ENCODE measurements at regions not wholly inside any gene's neighbourhood (a gene's known extent, or its start where the extent isn't known, plus 50 kb on each side); places are given as distances from the start of the nearest gene placed in this dataset.

DNA sequence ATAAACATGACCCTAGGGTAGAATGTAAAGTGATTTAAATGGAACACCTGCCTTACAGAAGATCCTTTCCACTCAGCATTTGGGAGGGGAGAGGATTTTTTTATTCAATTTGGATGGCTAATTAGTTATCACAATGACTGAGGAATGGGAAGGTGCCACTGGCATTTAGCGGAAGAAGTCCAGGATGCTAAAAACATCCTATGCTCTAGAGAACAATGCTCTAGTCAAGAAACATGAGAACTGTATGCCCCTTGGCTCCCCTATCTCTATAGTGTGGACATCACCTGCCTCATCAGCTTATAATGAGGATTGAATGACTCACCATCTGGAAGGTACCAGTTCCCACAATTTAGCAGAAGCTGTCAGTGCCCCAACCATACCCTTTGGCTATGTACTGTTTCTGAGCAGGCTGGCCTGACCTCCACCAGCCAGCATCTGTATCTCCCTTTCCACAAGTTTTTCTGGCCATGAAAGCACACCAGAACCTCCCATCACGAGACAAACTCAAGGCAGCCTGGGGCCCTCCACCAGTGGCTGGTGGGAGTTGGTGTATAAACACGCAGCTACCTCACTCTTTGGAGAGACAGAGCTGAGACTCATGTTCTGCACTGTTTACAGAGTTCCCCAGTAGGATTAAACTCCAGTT is 109.7 kb upstream of the VASH1 start:
- CTCF ChIA-PET, result interaction anchor here (0.8 to 10.9 kb wide), 11 partner anchors 10 to 603 kb away, joined by 3 to 111 read pairs (median 4); no protein-coding TSS in a partner anchor
- no peak overlapping the region for H3K4me2 ChIP-seq
- 36% methylated on average over 3 of the region's 3 CpGs for WGBS (ENCODE audit: low lambda C conversion rate)

DNA sequence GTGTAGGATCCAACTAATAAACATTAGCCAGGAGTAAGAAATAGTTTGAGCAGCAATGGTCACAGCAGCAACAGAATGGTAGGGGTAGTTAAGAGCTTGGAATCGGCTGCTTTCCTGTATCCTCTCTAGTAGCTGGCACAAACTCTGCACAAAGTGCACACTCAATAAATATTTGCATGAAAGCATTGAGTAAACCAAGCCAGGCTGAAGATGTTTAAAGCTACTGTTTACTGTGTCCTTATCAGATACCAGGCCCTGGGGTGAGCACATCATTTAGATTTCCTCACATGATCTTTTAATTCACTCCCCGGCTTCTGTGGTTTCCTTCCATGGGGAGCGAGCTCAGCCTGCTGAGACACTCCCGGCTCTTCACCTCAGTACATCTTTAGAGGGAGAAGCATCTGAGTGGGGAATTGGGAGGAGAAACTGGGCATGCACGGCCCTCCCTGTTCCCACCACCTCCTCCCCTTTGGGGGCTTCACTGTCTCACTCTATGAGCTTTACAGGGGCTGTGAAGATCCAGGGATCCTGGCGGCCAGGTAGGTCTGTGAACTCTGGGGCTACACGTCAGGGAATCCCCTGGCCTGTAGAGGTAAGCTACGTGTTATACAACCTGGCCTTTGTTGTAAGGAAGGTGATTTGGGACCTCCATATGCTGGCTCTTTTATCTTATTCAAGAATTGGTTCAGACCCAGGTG is 107.2 kb upstream of the VASH1 start:
- Histone ChIP-seq H3K9me2 (no peaks in the 10 kb centered on the region), H3K4me1 (ENCODE audit: control insufficient read depth in 1 of 2, insufficient read depth in 2 of 2, low read depth in 1 of 2, low read length in 1 of 2) (peaks cover 0 to 9% of the 10 kb centered on the region in 2 experiments; a peak in 1 of 4 replicates), H3K4me3 (ENCODE audit: low read depth in 2 of 2, low read length in 1 of 2) (no peak overlapping the region), H3F3A (replicated peaks; ENCODE audit: insufficient read depth) (no peaks in the 10 kb centered on the region), H3K79me2 (ENCODE audit: insufficient read depth) (no peaks in the 10 kb centered on the region), H2AFZ (ENCODE audit: low read depth) (no peak overlapping the region), H3K27ac (ENCODE audit: low read depth in 2 of 2, low read length in 1 of 2) (no peak overlapping the region), H3K27me3 (ENCODE audit: insufficient read depth) (no peaks in the 10 kb centered on the region), H3K4me2 (no peak overlapping the region), H3K36me3 (replicated peaks in 1 of 2; ENCODE audit: control insufficient read depth in 1 of 2, insufficient read depth in 2 of 2, low read length in 1 of 2) (no peaks in the 10 kb centered on the region), H3K9me3 (no peaks in the 10 kb centered on the region), H4K20me1 (ENCODE audit: insufficient read depth) (no peaks in the 10 kb centered on the region), H3K9ac (no peak overlapping the region)
- 51% methylated on average over 8 of the region's 8 CpGs for WGBS (ENCODE audit: low lambda C conversion rate)
- TF ChIP-seq NRF1 (IDR thresholded peaks at IDR 0.05; ENCODE audit: low read depth, low read length) (no peak), TEAD4 (IDR thresholded peaks at IDR 0.05; ENCODE audit: borderline replicate concordance, insufficient read depth) (no peak), MXI1 (IDR thresholded peaks at IDR 0.05; ENCODE audit: low read depth, low read length) (no peak), USF1 (IDR thresholded peaks at IDR 0.05; ENCODE audit: borderline replicate concordance, low read depth) (no peak), RCOR1 (IDR thresholded peaks at IDR 0.05; ENCODE audit: low read length) (no peak), YY1 (IDR thresholded peaks at IDR 0.05; ENCODE audit: low read depth) (no peak), GABPA (IDR thresholded peaks at IDR 0.05; ENCODE audit: low read depth) (no peak), TCF12 (IDR thresholded peaks at IDR 0.05) (no peak), FOSL2 (IDR thresholded peaks at IDR 0.05; ENCODE audit: borderline replicate concordance, low read depth) (no peak)
- DNase-seq, result no peak
- ChIA-PET POLR2A (no interaction called here), CTCF (interaction anchor here (1.2 to 1.7 kb wide), 2 partner anchors 9 to 198 kb away, joined by 3 to 9 read pairs; no protein-coding TSS in a partner anchor)

More for the DNA sequence above, 109.7 kb upstream of the VASH1 start:
- Histone ChIP-seq H3K27ac (ENCODE audit: low read depth in 2 of 2, low read length in 1 of 2) (no peak overlapping the region), H2AFZ (ENCODE audit: low read depth) (no peak overlapping the region), H3K9ac (no peak overlapping the region), H3F3A (replicated peaks; ENCODE audit: insufficient read depth) (no peaks in the 10 kb centered on the region), H3K9me2 (no peaks in the 10 kb centered on the region), H3K27me3 (ENCODE audit: insufficient read depth) (no peaks in the 10 kb centered on the region), H3K4me1 (ENCODE audit: control insufficient read depth in 1 of 2, insufficient read depth in 2 of 2, low read depth in 1 of 2, low read length in 1 of 2) (peaks cover 0 to 9% of the 10 kb centered on the region in 2 experiments; a peak in 1 of 4 replicates), H3K9me3 (no peaks in the 10 kb centered on the region), H3K4me3 (ENCODE audit: low read depth in 2 of 2, low read length in 1 of 2) (no peak overlapping the region), H3K79me2 (ENCODE audit: insufficient read depth) (no peaks in the 10 kb centered on the region), H3K36me3 (replicated peaks in 1 of 2; ENCODE audit: control insufficient read depth in 1 of 2, insufficient read depth in 2 of 2, low read length in 1 of 2) (no peaks in the 10 kb centered on the region), H4K20me1 (ENCODE audit: insufficient read depth) (no peaks in the 10 kb centered on the region)
- POLR2A ChIA-PET, result no interaction called here
- DNase-seq, result peak; percentile 11
- TF ChIP-seq MXI1 (IDR thresholded peaks at IDR 0.05; ENCODE audit: low read depth, low read length) (no peak), RCOR1 (IDR thresholded peaks at IDR 0.05; ENCODE audit: low read length) (0 out of 2 replicates have a peak, but pooled peaks have one; percentile 16), EP300 (IDR thresholded peaks at IDR 0.05; ENCODE audit: borderline replicate concordance in 1 of 2, low read depth in 1 of 2, low read length in 1 of 2) (peak in 1 of 2 experiments; percentile 27; a peak in 1 of 4 replicates)
